ENCODE measurements at regions not wholly inside any gene's neighbourhood (a gene's known extent, or its start where the extent isn't known, plus 50 kb on each side); places are given as distances from the start of the nearest gene placed in this dataset.

DNA sequence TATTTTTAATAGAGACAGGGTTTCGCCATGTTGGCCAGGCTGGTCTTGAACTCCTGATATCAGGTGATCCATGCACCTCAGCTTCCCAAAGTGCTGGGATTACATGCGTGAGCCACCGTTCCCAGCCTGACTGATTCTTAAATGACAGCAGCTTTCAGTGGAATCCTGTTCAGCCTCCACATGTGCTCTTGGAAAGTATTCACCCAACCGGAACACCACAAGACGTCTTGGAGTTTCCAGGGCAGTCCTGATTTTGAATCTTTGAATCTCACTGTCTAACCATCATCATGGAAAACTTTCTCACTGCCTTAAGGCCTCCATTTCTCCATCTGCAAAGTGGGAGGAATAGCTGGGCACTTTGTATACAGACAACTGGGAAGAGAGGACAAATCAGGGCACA lies 58.1 kb upstream of the ITPKB start:
- CTCF ChIA-PET (ENCODE audit: partially characterized antibody) = interaction anchor here (2.2 kb wide), 1 partner anchor 162 kb away, joined by 6 read pairs; no protein-coding TSS in a partner anchor
- no peak overlapping the region for H2BK5ac ChIP-seq (ENCODE audit: low read depth, low read length)
- no peaks in the 10 kb centered on the region; a peak in 1 of 7 replicates for H3K27me3 ChIP-seq (replicated peaks in 1 of 4; ENCODE audit: control insufficient read depth in 3 of 4, extremely low read depth in 1 of 4, insufficient read depth in 3 of 4, low read length in 3 of 4)
- H4K91ac ChIP-seq (replicated peaks; ENCODE audit: insufficient read length, low read length) = no peak overlapping the region
- no peaks in the 10 kb centered on the region for H3K36me3 ChIP-seq (ENCODE audit: control insufficient read depth in 2 of 4, insufficient read depth in 4 of 4, low read length in 3 of 4)
- FAIRE-seq = no peak
- no peak overlapping the region for H3K56ac ChIP-seq (replicated peaks; ENCODE audit: insufficient read length, low read depth, low read length)
- H2BK12ac ChIP-seq (ENCODE audit: low read depth, low read length) = no peak overlapping the region
- no peaks in the 10 kb centered on the region for H4K20me1 ChIP-seq (replicated peaks in 1 of 2; ENCODE audit: control insufficient read depth in 1 of 2, insufficient read depth in 2 of 2, low read length in 2 of 2)
- H2BK120ac ChIP-seq (replicated peaks; ENCODE audit: low read depth, low read length) = no peak overlapping the region
- no peaks in the 10 kb centered on the region for H3K4me1 ChIP-seq (replicated peaks in 1 of 4; ENCODE audit: control insufficient read depth in 3 of 4, insufficient read depth in 4 of 4, low read length in 3 of 4)
- H2AK5ac ChIP-seq (ENCODE audit: low read depth, low read length) = no peak overlapping the region
- H3K14ac ChIP-seq (ENCODE audit: insufficient read length) = no peak overlapping the region
- no peak for TF ChIP-seq SIN3A (conservative IDR thresholded peaks at IDR 0.05 in 1 of 2, IDR thresholded peaks at IDR 0.05 in 1 of 2; ENCODE audit: low read depth in 1 of 2, low read length in 2 of 2)
- no peak for TF ChIP-seq TAF1 (IDR thresholded peaks at IDR 0.05; ENCODE audit: low read depth, low read length)
- no peak overlapping the region for H3K27ac ChIP-seq (ENCODE audit: low read depth, low read length)
- H3K79me1 ChIP-seq (ENCODE audit: low read depth, low read length) = no peaks in the 10 kb centered on the region
- no peak overlapping the region for H2BK20ac ChIP-seq (ENCODE audit: low read length)
- H3K79me2 ChIP-seq (ENCODE audit: control insufficient read depth in 1 of 2, insufficient read depth in 2 of 2, low read length in 2 of 2) = no peaks in the 10 kb centered on the region
- no peak overlapping the region for H3K9ac ChIP-seq (replicated peaks in 1 of 4; ENCODE audit: extremely low read depth in 1 of 4, low read depth in 3 of 4, low read length in 3 of 4)
- H3K18ac ChIP-seq (ENCODE audit: extremely low read depth, low read length) = no peak overlapping the region
- H2BK15ac ChIP-seq (ENCODE audit: low read length) = no peak overlapping the region
- H3K23me2 ChIP-seq (ENCODE audit: low read depth, low read length) = no peaks in the 10 kb centered on the region
- H4K8ac ChIP-seq (ENCODE audit: extremely low read depth, insufficient read depth, low read length) = no peak overlapping the region
- no peak for DNase-seq (ENCODE audit: low read depth in 1 of 2, low spot score in 2 of 2)
- POLR2A ChIA-PET (ENCODE audit: partially characterized antibody) = no interaction called here
- H4K5ac ChIP-seq (ENCODE audit: insufficient read length, low read depth, low read length) = no peak overlapping the region
- WGBS, 2 experiments (ENCODE audit: extremely low coverage in 1 of 2, insufficient coverage in 1 of 2, insufficient read length in 1 of 2, insufficient replicate concordance in 2 of 2, low coverage in 1 of 2, low lambda C conversion rate in 2 of 2, missing lambda C conversion rate in 1 of 2) = 93% methylated on average over 5 of the region's 5 CpGs; no CpG with 5 or more reads in 1 of the 2 experiments
- H3K4me2 ChIP-seq (ENCODE audit: insufficient read depth in 1 of 2, low read depth in 2 of 2, low read length in 2 of 2) = no peak overlapping the region
- H3K4ac ChIP-seq (replicated peaks; ENCODE audit: insufficient read length, low read depth, low read length) = no peak overlapping the region
- no peak overlapping the region for H2AFZ ChIP-seq (ENCODE audit: low read length)
- no peak overlapping the region for H3K4me3 ChIP-seq (ENCODE audit: extremely low read depth in 1 of 4, insufficient read depth in 2 of 4, low read depth in 3 of 4, low read length in 4 of 4)
- H3K9me3 ChIP-seq (ENCODE audit: insufficient read depth in 2 of 2, low read depth in 1 of 2, low read length in 1 of 2) = no peaks in the 10 kb centered on the region
- no peak overlapping the region for H3K23ac ChIP-seq (ENCODE audit: insufficient read length)
